Fibroblast of pulmonary artery (primary cell): ENCODE measurements at regions not wholly inside any gene's neighbourhood (a gene's known extent, or its start where the extent isn't known, plus 50 kb on each side); places are given as distances from the start of the nearest gene placed in this dataset.
"Not testable (repeated sequence)": the region's sequence is repeated elsewhere in the genome, so short reads cannot be mapped to it uniquely, and the experiment has no call there.

Experiments used
- DNase-seq: peaks from one replicate; pipeline ENCODE4 v3.0.0-alpha.2; 2010; ENCODE audit warnings: low read depth
- H3K4me3 ChIP-seq: replicated peaks from 2 replicates; pipeline ENCODE4 v1.5.1; 2011; ENCODE audit warnings: low read depth, mild to moderate bottlenecking, control low read depth, low read length, moderate library complexity
- TF ChIP-seq, protein P1 (sequence below): IDR thresholded peaks from 2 replicates; pipeline ENCODE4 v1.5.1; 2011; ENCODE audit warnings: mild to moderate bottlenecking, control low read depth, low read length, inconsistent platforms; ENCODE audit errors: missing control alignments

DNA sequence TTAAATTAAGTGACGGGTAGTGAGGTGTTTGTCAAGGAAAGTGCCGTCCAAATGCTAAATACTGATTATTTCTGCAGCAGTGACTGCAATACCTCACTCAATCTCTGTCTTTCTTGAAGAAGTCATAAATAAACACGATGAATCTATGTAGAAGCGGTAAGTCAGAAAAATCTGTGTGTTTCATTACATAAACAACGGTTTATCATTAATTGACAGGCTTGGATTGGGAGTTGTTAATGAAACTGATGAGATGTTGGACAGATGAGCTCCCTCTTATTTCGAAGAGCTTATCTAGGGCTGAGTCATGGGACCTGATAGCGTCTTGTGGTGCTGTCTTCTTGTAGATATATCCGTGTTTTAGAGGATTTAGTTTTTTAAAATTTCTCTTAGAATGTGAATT is 92.2 kb upstream of the SAMD11 start:
- H3K4me3 ChIP-seq, result no peak overlapping the region
- no peak for DNase-seq
- TF ChIP-seq, protein P1, sequence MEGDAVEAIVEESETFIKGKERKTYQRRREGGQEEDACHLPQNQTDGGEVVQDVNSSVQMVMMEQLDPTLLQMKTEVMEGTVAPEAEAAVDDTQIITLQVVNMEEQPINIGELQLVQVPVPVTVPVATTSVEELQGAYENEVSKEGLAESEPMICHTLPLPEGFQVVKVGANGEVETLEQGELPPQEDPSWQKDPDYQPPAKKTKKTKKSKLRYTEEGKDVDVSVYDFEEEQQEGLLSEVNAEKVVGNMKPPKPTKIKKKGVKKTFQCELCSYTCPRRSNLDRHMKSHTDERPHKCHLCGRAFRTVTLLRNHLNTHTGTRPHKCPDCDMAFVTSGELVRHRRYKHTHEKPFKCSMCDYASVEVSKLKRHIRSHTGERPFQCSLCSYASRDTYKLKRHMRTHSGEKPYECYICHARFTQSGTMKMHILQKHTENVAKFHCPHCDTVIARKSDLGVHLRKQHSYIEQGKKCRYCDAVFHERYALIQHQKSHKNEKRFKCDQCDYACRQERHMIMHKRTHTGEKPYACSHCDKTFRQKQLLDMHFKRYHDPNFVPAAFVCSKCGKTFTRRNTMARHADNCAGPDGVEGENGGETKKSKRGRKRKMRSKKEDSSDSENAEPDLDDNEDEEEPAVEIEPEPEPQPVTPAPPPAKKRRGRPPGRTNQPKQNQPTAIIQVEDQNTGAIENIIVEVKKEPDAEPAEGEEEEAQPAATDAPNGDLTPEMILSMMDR, result no peak

DNA sequence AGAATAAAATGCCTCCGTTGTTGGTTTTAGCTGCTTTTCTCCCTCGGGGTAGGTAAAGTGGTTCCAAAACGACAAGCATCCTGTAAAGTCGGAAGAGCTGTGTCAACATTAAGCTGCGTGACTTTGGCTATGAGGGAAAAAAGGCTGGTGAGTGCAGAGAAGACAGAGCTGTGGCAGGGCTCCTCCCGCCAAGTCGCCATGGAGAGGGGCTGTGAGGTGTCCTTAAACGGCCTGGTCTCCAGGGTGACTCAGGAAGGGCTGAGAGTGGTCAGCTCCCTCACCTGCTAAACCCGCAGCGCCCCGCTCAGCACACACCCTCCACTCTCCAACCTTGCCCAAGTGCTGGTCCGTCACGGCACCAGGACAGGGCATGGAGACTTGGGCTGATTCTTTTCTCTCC is 91.6 kb upstream of the SAMD11 start:
- TF ChIP-seq, protein P1, result no peak
- no peak overlapping the region for H3K4me3 ChIP-seq
- no peak for DNase-seq

DNA sequence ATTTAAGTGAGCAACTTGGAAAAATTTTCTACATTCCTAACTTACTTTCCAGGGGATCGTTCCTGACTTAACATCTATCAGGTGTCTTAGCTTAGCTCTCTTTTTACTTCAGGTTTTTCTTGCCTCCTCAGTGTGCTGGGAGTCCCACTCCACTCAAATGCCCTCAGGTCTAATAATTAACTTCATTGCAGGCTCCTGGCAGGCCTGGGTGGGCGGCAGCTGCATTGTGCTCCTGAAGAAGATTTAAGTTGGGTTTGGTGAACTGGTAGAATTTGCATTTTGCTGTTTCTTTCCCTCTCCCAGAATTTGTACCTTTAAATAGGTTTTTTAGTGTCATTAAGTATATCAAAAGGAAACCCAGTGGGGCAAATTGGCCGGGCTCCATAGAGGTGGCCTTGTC is 90.5 kb upstream of the SAMD11 start:
- not testable (repeated sequence) for H3K4me3 ChIP-seq, DNase-seq

DNA sequence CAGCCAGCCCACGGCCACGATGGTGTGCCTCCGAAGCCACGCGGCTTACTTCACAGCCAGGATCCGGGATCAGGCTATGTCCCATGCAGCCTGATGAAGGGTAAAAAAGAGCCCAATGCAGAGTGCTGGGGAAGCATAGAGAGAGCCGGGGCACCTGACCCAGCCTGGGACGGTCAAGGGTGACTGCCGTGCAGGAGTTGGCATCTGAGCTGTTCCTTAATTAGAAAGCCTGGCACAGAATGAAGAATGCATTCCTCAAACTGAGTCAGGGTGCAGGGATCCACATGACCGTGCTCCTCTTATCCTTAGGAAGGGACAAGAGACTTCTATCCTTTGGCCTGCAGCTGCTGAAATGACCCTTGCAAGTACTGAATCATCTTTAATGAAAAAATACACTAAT is 88.2 kb upstream of the SAMD11 start:
- not testable (repeated sequence) for H3K4me3 ChIP-seq, DNase-seq

DNA sequence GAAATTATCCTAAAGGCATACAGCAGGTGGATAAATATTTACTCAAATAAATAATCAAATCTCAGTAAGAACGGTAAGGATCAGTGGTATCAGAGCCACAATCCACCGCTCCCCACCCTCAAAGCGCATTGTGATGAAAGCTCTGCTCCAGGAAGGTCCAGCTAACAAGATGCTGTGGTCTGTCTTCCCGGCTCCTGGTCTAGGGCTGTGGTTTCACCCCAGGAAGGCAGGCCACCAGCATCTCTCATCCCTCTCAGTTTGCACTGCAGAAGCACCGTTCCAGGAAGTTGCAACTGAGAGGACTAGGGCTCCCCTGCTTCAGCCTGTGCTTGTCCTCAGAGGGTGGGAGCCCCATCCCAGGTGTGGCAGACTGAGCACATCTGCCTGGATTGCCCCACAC is 86.1 kb upstream of the SAMD11 start:
- DNase-seq, H3K4me3 ChIP-seq: not testable (repeated sequence)

- not testable (repeated sequence) for H3K4me3 ChIP-seq, DNase-seq
Observed at GRCh38 chr1:838291-838690, 85.4 kb upstream of the SAMD11 start.

DNA sequence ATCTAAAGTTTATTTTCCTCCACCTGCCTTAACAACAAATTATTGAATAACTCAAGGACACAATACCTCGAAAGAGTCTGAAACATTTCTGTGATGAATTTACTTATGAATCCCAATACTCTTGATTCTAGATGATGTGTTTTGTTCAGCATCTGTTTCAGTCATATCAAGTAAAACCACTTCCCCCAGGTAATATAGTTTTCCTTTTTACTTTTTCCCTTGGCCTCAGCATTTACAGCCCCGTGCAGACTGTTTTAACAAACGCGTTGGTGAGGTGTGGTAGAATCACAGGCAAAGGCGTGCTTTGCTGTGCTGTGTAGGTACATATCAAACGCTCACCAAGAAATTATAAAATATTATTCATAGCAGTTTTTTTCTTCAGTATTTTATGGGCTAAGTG is 83.1 kb upstream of the SAMD11 start:
- not testable (repeated sequence) for DNase-seq, H3K4me3 ChIP-seq

- not testable (repeated sequence) for DNase-seq, H3K4me3 ChIP-seq
Observed at GRCh38 chr1:841671-842425, 81.9 kb upstream of the SAMD11 start.

- not testable (repeated sequence) for H3K4me3 ChIP-seq, DNase-seq
Observed at GRCh38 chr1:842799-843198, 80.9 kb upstream of the SAMD11 start.

DNA sequence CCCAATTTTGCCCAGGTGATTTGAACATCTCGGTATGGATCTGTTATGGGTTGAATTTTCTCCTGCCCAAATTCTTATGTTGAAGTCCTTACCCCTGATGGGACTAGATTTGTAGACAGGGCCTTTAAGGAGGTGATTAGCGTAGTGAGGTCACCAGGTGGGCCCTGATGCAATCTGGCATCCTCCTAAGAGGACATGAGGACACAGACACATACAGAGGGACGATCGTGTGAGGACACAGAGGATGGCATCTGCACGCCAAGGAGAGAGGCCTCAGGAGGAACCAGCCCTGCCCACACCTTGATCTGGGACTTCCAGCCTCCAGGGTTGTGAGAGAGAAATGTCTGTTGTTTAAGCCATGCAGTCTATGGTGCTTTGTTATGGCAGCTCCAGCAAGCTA is 79.8 kb upstream of the SAMD11 start:
- not testable (repeated sequence) for H3K4me3 ChIP-seq, DNase-seq

DNA sequence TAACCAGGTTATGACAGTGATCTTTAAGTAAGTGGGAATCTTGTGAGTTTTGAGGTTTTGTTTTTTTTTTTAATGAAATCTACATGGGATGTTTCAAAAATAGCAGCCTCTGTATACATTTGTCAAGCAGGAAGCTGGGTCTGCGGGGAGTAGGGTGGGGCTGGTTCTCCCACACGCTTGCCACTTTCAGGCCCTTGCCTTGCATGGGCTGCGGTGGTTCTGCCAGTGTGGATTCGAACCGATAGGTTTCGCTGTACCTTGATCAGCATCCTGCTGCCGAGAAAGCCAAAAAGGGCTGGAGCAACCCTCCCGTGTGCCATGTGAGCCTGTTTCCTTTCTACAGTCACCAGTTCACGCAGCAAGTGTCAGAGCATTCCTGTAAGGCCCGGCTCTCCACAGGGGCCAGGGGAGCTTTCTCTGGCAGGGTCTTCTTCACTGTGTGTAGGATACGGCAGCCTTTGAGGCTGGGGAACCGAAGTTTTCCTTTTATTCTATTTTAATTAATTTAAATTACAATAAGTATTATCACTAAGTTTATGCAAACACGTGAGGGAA is 79.2 kb upstream of the SAMD11 start:
- TF ChIP-seq, protein P1, result no peak
- DNase-seq, result no peak
- H3K4me3 ChIP-seq, result no peak overlapping the region

GRCh38 chr1:845641-846040 is 78.1 kb upstream of the SAMD11 start:
- H3K4me3 ChIP-seq, DNase-seq: not testable (repeated sequence)

- not testable (repeated sequence) for H3K4me3 ChIP-seq, DNase-seq
Observed at GRCh38 chr1:849873-850272, 73.8 kb upstream of the SAMD11 start.
